Endothelial cell of umbilical vein (primary cell): ENCODE measurements at regions not wholly inside any gene's neighbourhood (a gene's known extent, or its start where the extent isn't known, plus 50 kb on each side); places are given as distances from the start of the nearest gene placed in this dataset.

Experiments used
- BruUV-seq: library from RNA; stranded (reverse); fragments of 400-500 nt; replicated peaks from 2 replicates; lab custom pipeline; 2021; lab: Mats Ljungman, UMichigan
- CTCF ChIA-PET: fragments of 300-600, 350-600 bp; sonication (Branson Sonifier 250); formaldehyde crosslinking; loops from one replicate; lab custom pipeline; 2021; ENCODE audit warnings: antibody characterized with exemption, inconsistent platforms; lab: Charles Lee
- POLR2A ChIA-PET: fragments of 300-600, 350-600 bp; sonication (Branson Sonifier 250); formaldehyde crosslinking; loops from one replicate; lab custom pipeline; 2021; ENCODE audit warnings: antibody characterized with exemption, inconsistent platforms; lab: Charles Lee
- DNase-seq: peaks from one replicate; pipeline ENCODE4 v3.0.0-alpha.2; 2011; ENCODE audit warnings: low read depth, low spot score
- FAIRE-seq: peaks from 2 replicates; lab custom pipeline; 2011; peaks lifted over from hg19 to GRCh38; lab: Jason Lieb, UNC
- H2AFZ ChIP-seq: 2 replicates; pipeline ENCODE4 v1.6.0; 2012; ENCODE audit warnings: low read depth, low read length, control low read depth, inconsistent platforms
- H3K27ac ChIP-seq: 2 replicates; pipeline ENCODE4 v1.5.1; 2011; ENCODE audit warnings: low read depth, mild to moderate bottlenecking, control low read depth, low read length, moderate library complexity; ENCODE audit not compliant: insufficient read depth
- H3K27me3 ChIP-seq, 2 experiments: 2 replicates each; pipeline versions ENCODE4 v1.6.0 to v1.6.1; 2011; ENCODE audit warnings: low read length in 2 of 2, mixed read lengths in 1 of 2; ENCODE audit not compliant: control insufficient read depth in 2 of 2, insufficient read depth in 2 of 2
- H3K36me3 ChIP-seq, 2 experiments: 2 replicates in 1 of 2; 3 replicates in 1 of 2; pipeline ENCODE4 v1.5.1; 2011; ENCODE audit warnings: low read length in 2 of 2, mild to moderate bottlenecking in 1 of 2, moderate library complexity in 1 of 2; ENCODE audit not compliant: control insufficient read depth in 2 of 2, insufficient read depth in 2 of 2; ENCODE audit errors: extremely low read depth in 1 of 2
- H3K4me1 ChIP-seq: 3 replicates; pipeline ENCODE4 v1.5.1; 2011; ENCODE audit warnings: mild to moderate bottlenecking, low read length; ENCODE audit not compliant: control insufficient read depth, insufficient read depth; ENCODE audit errors: extremely low read depth
- H3K4me2 ChIP-seq: 2 replicates; pipeline ENCODE4 v1.6.1; 2011; ENCODE audit warnings: low read length, control low read depth, mixed read lengths; ENCODE audit not compliant: insufficient read depth
- H3K4me3 ChIP-seq, 3 experiments: fragments of 200-600 bp in 1 of 3; sonication (generic), shearing (Covaris generic) in 1 of 3; replicated peaks in 1 of 3; 2 replicates each; pipeline ENCODE4 v1.5.1; 2011 to 2016; ENCODE audit warnings: control low read depth in 3 of 3, low read length in 3 of 3, mild to moderate bottlenecking in 2 of 3, inconsistent platforms in 1 of 3, low read depth in 1 of 3, moderate library complexity in 1 of 3; ENCODE audit not compliant: insufficient read depth in 1 of 3
- H3K79me2 ChIP-seq: 2 replicates; pipeline ENCODE4 v1.6.0; 2012; ENCODE audit warnings: low read length, inconsistent platforms; ENCODE audit not compliant: control insufficient read depth, insufficient read depth
- H3K9ac ChIP-seq: replicated peaks from 2 replicates; pipeline ENCODE3; 2011; ENCODE audit warnings: low read length, control low read depth; ENCODE audit not compliant: insufficient read depth; ENCODE audit errors: extremely low read depth
- H3K9me1 ChIP-seq: replicated peaks from 3 replicates; pipeline ENCODE4 v1.6.0; 2011; ENCODE audit warnings: mild to moderate bottlenecking, low read length; ENCODE audit not compliant: control insufficient read depth, insufficient read depth; ENCODE audit errors: extremely low read depth
- H3K9me3 ChIP-seq: replicated peaks from 2 replicates; pipeline ENCODE4 v1.5.1; 2012; ENCODE audit warnings: low read length, inconsistent platforms; ENCODE audit not compliant: control insufficient read depth, insufficient read depth
- H4K20me1 ChIP-seq: replicated peaks from 2 replicates; pipeline ENCODE3; 2011; ENCODE audit warnings: mild to moderate bottlenecking, low read length; ENCODE audit not compliant: control insufficient read depth, insufficient read depth; ENCODE audit errors: extremely low read depth
- EZH2 ChIP-seq: IDR thresholded peaks from 2 replicates; pipeline ENCODE4 v1.6.1; 2012; ENCODE audit warnings: borderline replicate concordance, low read depth, mild to moderate bottlenecking, moderate library complexity, low read length, inconsistent platforms; ENCODE audit not compliant: severe bottlenecking
- FOS ChIP-seq: IDR thresholded peaks from 2 replicates; pipeline ENCODE4 v1.6.1; 2011; ENCODE audit warnings: mild to moderate bottlenecking, low read length, moderate library complexity, borderline replicate concordance; ENCODE audit not compliant: insufficient read depth
- GATA2 ChIP-seq: IDR thresholded peaks from 2 replicates; pipeline ENCODE4 v1.7.0; 2011; ENCODE audit warnings: low read depth, mild to moderate bottlenecking, moderate library complexity, mixed read lengths, low read length; ENCODE audit not compliant: insufficient read length, insufficient read depth
- JUN ChIP-seq: IDR thresholded peaks from 2 replicates; pipeline ENCODE4 v1.6.1; 2011; ENCODE audit warnings: borderline replicate concordance, low read depth; ENCODE audit not compliant: insufficient read length, insufficient read depth
- MAX ChIP-seq: IDR thresholded peaks from 2 replicates; pipeline ENCODE4 v1.6.1; 2011; ENCODE audit not compliant: insufficient read depth, insufficient read length
- MYC ChIP-seq: IDR thresholded peaks from one replicate; pipeline ENCODE4 v1.6.1; 2011; ENCODE audit warnings: mild to moderate bottlenecking, low read depth, low read length
- POLR2A ChIP-seq: IDR thresholded peaks from 2 replicates; pipeline ENCODE4 v1.6.1; 2012; ENCODE audit warnings: low read depth, mild to moderate bottlenecking, control low read depth, low read length
- POLR2AphosphoS5 ChIP-seq: IDR thresholded peaks from 2 replicates; pipeline ENCODE4 v1.6.1; 2012; ENCODE audit warnings: low read depth, mild to moderate bottlenecking, control low read depth, low read length, moderate library complexity; ENCODE audit not compliant: insufficient read depth
- dilution Hi-C: fragments of 300-500 bp; cut with MboI; formaldehyde crosslinking; loops from one replicate; pipeline ENCODE4 v1.15.0; 2019; ENCODE audit warnings: low sequenced_read_pairs; ENCODE audit not compliant: extremely low pct_ligation_motif_present
- intact Hi-C: fragments of 100-400 bp; cut with micrococcal nuclease; formaldehyde crosslinking; loops from one replicate; pipeline ENCODE4 v1.10.0; 2022
- TF ChIP-seq, protein P1 (sequence below), 2 donors: IDR thresholded peaks; 1 replicate in 1 of 2; 2 replicates in 1 of 2; pipeline ENCODE4 v1.5.1; 2011; ENCODE audit warnings: low read length in 2 of 2, mild to moderate bottlenecking in 2 of 2, moderate library complexity in 2 of 2, control low read depth in 1 of 2, inconsistent platforms in 1 of 2, low read depth in 1 of 2; ENCODE audit not compliant: insufficient read depth in 1 of 2; ENCODE audit errors: extremely low read depth in 1 of 2

DNA sequence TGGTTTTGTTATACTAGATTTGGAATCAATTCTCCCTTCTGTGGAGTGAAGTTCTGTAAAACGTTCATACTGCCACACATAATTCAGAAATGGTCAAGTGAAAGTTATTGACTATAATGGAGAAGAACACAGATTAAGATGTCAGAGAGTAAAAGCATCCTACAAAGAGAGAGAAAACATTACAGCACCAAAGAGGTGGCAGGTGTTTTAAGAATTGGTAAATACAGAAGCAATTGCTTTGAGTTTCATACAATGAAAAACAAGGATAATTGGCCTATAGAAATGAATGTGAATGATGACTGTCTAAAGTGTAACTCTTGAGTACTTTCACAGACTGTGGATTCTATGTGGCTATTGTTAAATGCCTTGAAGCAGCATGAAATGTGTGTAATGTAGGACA, 435.6 kb upstream of the SMIM31 start:
- ChIA-PET CTCF (no interaction called here), POLR2A (no interaction called here)
- dilution Hi-C loops (no loop called here), intact Hi-C loops (no loop called here)
- Histone ChIP-seq H4K20me1 (no peaks in the 10 kb centered on the region), H3K27ac (no peak overlapping the region), H3K36me3 (no peaks in the 10 kb centered on the region), H3K9me1 (no peaks in the 10 kb centered on the region), H3K4me1 (no peaks in the 10 kb centered on the region), H3K4me2 (no peak overlapping the region), H3K9me3 (no peaks in the 10 kb centered on the region), H3K9ac (no peak overlapping the region), H3K79me2 (no peaks in the 10 kb centered on the region), H3K4me3 (no peak overlapping the region), H2AFZ (no peak overlapping the region), H3K27me3 (no peaks in the 10 kb centered on the region)
- DNase-seq (no peak), FAIRE-seq (no peak)
- BruUV-seq = no TSS peak
- TF ChIP-seq POLR2A = no peak
- no peak for TF ChIP-seq GATA2
- no peak for TF ChIP-seq JUN

GRCh38 chr4:164319688-164320087, 434.2 kb upstream of the SMIM31 start:
- no peaks in the 10 kb centered on the region for H4K20me1 ChIP-seq
- dilution Hi-C loops = no loop called here
- no peaks in the 10 kb centered on the region for H3K79me2 ChIP-seq
- intact Hi-C loops = no loop called here
- H2AFZ ChIP-seq = no peak overlapping the region
- no peak overlapping the region for H3K4me3 ChIP-seq
- no peaks in the 10 kb centered on the region for H3K36me3 ChIP-seq
- no peaks in the 10 kb centered on the region for H3K9me1 ChIP-seq
- FAIRE-seq (no peak), DNase-seq (no peak)
- POLR2A ChIA-PET = no interaction called here
- CTCF ChIA-PET = no interaction called here
- no peak overlapping the region for H3K4me2 ChIP-seq
- no TSS peak for BruUV-seq
- TF ChIP-seq JUN (no peak), FOS (no peak), EZH2 (no peak), POLR2AphosphoS5 (no peak), MAX (no peak), GATA2 (no peak), POLR2A (no peak), MYC (no peak)
- TF ChIP-seq, protein P1, sequence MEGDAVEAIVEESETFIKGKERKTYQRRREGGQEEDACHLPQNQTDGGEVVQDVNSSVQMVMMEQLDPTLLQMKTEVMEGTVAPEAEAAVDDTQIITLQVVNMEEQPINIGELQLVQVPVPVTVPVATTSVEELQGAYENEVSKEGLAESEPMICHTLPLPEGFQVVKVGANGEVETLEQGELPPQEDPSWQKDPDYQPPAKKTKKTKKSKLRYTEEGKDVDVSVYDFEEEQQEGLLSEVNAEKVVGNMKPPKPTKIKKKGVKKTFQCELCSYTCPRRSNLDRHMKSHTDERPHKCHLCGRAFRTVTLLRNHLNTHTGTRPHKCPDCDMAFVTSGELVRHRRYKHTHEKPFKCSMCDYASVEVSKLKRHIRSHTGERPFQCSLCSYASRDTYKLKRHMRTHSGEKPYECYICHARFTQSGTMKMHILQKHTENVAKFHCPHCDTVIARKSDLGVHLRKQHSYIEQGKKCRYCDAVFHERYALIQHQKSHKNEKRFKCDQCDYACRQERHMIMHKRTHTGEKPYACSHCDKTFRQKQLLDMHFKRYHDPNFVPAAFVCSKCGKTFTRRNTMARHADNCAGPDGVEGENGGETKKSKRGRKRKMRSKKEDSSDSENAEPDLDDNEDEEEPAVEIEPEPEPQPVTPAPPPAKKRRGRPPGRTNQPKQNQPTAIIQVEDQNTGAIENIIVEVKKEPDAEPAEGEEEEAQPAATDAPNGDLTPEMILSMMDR (IDR thresholded peaks at IDR 0.05; ENCODE audit: extremely low read depth in 1 of 2, insufficient read depth in 1 of 2, low read depth in 1 of 2, low read length in 2 of 2) = no peak
- H3K9me3 ChIP-seq = no peaks in the 10 kb centered on the region
- H3K27ac ChIP-seq = no peak overlapping the region
- H3K27me3 ChIP-seq = no peaks in the 10 kb centered on the region
- no peak overlapping the region for H3K9ac ChIP-seq
- no peaks in the 10 kb centered on the region for H3K4me1 ChIP-seq
